DND-41 (cell line): ENCODE measurements at regions not wholly inside any gene's neighbourhood (a gene's known extent, or its start where the extent isn't known, plus 50 kb on each side); places are given as distances from the start of the nearest gene placed in this dataset.

Experiments
- ATAC-seq: fragments of 200-7000 bp; cut with Tn5 transposase; 3 replicates; pipeline ENCODE4 v1.9.1; 2021; ENCODE audit warnings: low read depth; ENCODE audit not compliant: insufficient read depth
- DNase-seq: peaks from one replicate; pipeline ENCODE4 v3.0.0-alpha.2; 2020
- H2AFZ ChIP-seq: 2 replicates; pipeline ENCODE4 v1.6.0; 2012; ENCODE audit warnings: low read depth, low read length
- H3K27ac ChIP-seq: 2 replicates; pipeline ENCODE4 v1.5.1; 2012; ENCODE audit warnings: low read length, inconsistent platforms
- H3K27me3 ChIP-seq: fragments of 200-600 bp; sonication (generic); 2 replicates; pipeline ENCODE4 v1.6.0; 2012; ENCODE audit warnings: low read length, mild to moderate bottlenecking, inconsistent platforms; ENCODE audit not compliant: insufficient read depth, poor library complexity
- H3K36me3 ChIP-seq: 2 replicates; pipeline ENCODE4 v1.5.1; 2012; ENCODE audit warnings: low read length, inconsistent platforms; ENCODE audit not compliant: insufficient read depth
- H3K4me1 ChIP-seq: 2 replicates; pipeline ENCODE4 v1.5.1; 2012; ENCODE audit warnings: mild to moderate bottlenecking, low read length; ENCODE audit not compliant: insufficient read depth
- H3K4me2 ChIP-seq: 2 replicates; pipeline ENCODE4 v1.6.0; 2012; ENCODE audit warnings: mild to moderate bottlenecking, moderate library complexity, low read length, inconsistent platforms; ENCODE audit not compliant: insufficient read depth
- H3K4me3 ChIP-seq, 2 experiments: fragments of 200-600 bp in 1 of 2; shearing (Covaris generic) in 1 of 2; 2 replicates each; pipeline ENCODE4 v1.5.1; 2012 to 2016; ENCODE audit warnings: inconsistent platforms in 2 of 2, low read length in 2 of 2, mild to moderate bottlenecking in 2 of 2, low read depth in 1 of 2, moderate library complexity in 1 of 2
- H3K79me2 ChIP-seq: 2 replicates; pipeline ENCODE4 v1.6.0; 2012; ENCODE audit warnings: low read length, inconsistent platforms; ENCODE audit not compliant: insufficient read depth
- H3K9ac ChIP-seq: 2 replicates; pipeline ENCODE4 v1.6.0; 2012; ENCODE audit warnings: low read depth, mild to moderate bottlenecking, inconsistent platforms, low read length, moderate library complexity
- H3K9me3 ChIP-seq: 2 replicates; pipeline ENCODE4 v1.5.1; 2012; ENCODE audit warnings: low read length, moderate library complexity, mild to moderate bottlenecking, inconsistent platforms; ENCODE audit not compliant: insufficient read depth, severe bottlenecking
- H4K20me1 ChIP-seq: 2 replicates; pipeline ENCODE4 v1.6.0; 2012; ENCODE audit warnings: low read length; ENCODE audit not compliant: insufficient read depth
- EZH2 ChIP-seq: IDR thresholded peaks from 3 replicates; pipeline ENCODE4 v1.6.1; 2012; ENCODE audit warnings: borderline replicate concordance, low read depth, mild to moderate bottlenecking, moderate library complexity, low read length, inconsistent platforms; ENCODE audit not compliant: severe bottlenecking
- TF ChIP-seq, protein P1 (sequence below): IDR thresholded peaks from 2 replicates; pipeline ENCODE4 v1.5.1; 2012; ENCODE audit warnings: borderline replicate concordance, low read length, moderate library complexity, mild to moderate bottlenecking; ENCODE audit not compliant: poor library complexity, severe bottlenecking; ENCODE audit errors: extremely low read depth

DNA sequence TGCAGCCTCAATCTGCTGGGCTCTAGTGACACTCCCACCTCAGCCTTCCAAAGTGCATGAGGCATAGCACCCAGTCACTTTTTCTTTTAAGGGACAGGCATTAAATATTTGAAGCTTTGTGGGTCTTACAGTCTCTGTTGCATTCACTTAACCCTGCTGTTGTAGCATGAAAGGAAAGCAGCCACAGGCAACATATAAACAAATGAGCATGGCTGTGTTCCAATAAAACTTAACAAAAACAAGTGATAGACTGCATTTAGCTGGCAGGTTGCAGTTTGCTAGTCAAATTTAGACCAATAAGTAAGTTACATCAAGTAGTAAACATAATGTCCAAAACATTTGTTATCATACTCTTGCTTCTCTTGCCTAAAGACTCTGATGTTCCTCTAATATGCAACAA, 297.3 kb upstream of the MMADHC start:
- no peak overlapping the region for H3K9ac ChIP-seq
- no peaks in the 10 kb centered on the region for H3K9me3 ChIP-seq
- H3K4me3 ChIP-seq = no peak overlapping the region
- DNase-seq (no peak), ATAC-seq (no peak)
- no peak overlapping the region for H2AFZ ChIP-seq
- no peaks in the 10 kb centered on the region for H3K79me2 ChIP-seq
- H3K4me2 ChIP-seq = no peak overlapping the region
- no peaks in the 10 kb centered on the region for H3K36me3 ChIP-seq
- no peaks in the 10 kb centered on the region for H3K4me1 ChIP-seq
- no peak overlapping the region for H3K27ac ChIP-seq
- TF ChIP-seq, protein P1, sequence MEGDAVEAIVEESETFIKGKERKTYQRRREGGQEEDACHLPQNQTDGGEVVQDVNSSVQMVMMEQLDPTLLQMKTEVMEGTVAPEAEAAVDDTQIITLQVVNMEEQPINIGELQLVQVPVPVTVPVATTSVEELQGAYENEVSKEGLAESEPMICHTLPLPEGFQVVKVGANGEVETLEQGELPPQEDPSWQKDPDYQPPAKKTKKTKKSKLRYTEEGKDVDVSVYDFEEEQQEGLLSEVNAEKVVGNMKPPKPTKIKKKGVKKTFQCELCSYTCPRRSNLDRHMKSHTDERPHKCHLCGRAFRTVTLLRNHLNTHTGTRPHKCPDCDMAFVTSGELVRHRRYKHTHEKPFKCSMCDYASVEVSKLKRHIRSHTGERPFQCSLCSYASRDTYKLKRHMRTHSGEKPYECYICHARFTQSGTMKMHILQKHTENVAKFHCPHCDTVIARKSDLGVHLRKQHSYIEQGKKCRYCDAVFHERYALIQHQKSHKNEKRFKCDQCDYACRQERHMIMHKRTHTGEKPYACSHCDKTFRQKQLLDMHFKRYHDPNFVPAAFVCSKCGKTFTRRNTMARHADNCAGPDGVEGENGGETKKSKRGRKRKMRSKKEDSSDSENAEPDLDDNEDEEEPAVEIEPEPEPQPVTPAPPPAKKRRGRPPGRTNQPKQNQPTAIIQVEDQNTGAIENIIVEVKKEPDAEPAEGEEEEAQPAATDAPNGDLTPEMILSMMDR = no peak
- no peak for TF ChIP-seq EZH2
- H4K20me1 ChIP-seq = no peaks in the 10 kb centered on the region
- H3K27me3 ChIP-seq = peaks cover 10% of the 10 kb centered on the region

DNA sequence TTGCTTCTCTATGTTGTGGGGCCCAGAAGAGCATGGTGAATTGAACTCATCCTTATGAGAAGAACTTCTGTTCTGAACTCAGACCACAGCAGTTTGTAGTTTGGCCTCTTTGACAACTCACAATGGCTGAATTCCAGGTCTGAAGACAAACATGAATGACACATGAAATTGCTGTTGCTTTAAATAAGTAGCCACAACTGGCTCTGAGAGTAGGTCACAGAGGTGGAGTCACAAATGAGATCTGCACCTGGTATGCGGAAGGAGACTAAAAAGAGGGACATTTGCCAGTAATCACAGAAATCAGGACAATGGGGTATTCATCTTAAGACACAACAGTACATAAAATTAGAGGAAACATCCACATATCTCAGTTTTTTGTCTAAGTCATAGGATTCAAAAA, 290.3 kb upstream of the MMADHC start:
- no peak overlapping the region for H2AFZ ChIP-seq
- no peaks in the 10 kb centered on the region for H3K79me2 ChIP-seq
- no peaks in the 10 kb centered on the region for H3K27me3 ChIP-seq
- H3K4me3 ChIP-seq = no peak overlapping the region
- TF ChIP-seq EZH2 = no peak
- TF ChIP-seq, protein P1 = no peak
- no peaks in the 10 kb centered on the region for H4K20me1 ChIP-seq
- no peaks in the 10 kb centered on the region for H3K4me1 ChIP-seq
- no peak overlapping the region for H3K4me2 ChIP-seq
- no peaks in the 10 kb centered on the region for H3K9me3 ChIP-seq
- H3K9ac ChIP-seq = no peak overlapping the region
- H3K27ac ChIP-seq = no peak overlapping the region
- no peak for DNase-seq
- ATAC-seq = no peak
- H3K36me3 ChIP-seq = no peaks in the 10 kb centered on the region

DNA sequence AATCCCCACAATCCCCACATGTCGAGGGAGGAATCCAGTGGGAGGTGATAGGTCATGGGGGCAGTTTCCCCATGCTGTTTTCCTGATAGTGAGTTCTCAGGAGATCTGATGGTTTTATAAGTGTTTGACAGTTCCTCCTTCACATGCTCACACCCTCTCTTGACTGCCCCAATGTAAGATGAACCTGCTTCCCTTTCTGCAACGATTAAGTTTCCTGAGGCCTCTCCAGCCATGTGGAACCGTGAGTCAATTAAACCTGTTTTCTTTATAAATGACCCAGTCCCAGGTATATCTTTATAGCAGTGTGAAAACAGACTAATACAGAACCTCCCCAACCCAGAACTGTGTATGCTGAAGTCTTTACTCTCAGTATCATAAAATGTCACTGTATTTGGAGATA, 289.5 kb upstream of the MMADHC start:
- Histone ChIP-seq H3K27ac (no peak overlapping the region), H3K9me3 (no peaks in the 10 kb centered on the region), H3K36me3 (no peaks in the 10 kb centered on the region), H3K9ac (no peak overlapping the region), H3K4me2 (no peak overlapping the region), H4K20me1 (no peaks in the 10 kb centered on the region), H3K27me3 (no peaks in the 10 kb centered on the region), H2AFZ (no peak overlapping the region), H3K4me3 (no peak overlapping the region), H3K79me2 (no peaks in the 10 kb centered on the region), H3K4me1 (no peaks in the 10 kb centered on the region)
- DNase-seq = no peak
- ATAC-seq = no peak
- TF ChIP-seq, protein P1 = no peak
- no peak for TF ChIP-seq EZH2

DNA sequence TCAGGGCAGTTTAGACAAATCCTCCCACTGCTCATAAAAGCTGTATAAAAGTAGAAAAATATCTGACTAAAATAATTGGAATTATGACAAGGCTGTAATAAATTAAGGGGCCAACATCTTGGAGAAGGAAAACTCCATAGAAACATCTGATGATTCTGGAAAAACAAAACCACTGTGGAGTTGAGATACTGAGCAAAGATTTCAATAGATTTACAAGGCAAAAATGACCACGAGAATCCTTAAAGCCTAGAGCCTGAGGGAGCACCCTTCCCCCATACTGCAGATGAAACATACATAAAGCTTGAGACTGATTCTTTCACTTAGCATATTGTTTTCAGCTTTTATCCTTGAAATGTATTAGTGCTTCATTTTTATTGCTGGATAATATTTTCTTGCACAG, 286.4 kb upstream of the MMADHC start:
- Histone ChIP-seq H3K79me2 (no peaks in the 10 kb centered on the region), H4K20me1 (no peaks in the 10 kb centered on the region), H2AFZ (no peak overlapping the region), H3K27ac (no peak overlapping the region), H3K27me3 (no peaks in the 10 kb centered on the region), H3K9me3 (peaks cover 5% of the 10 kb centered on the region), H3K36me3 (no peaks in the 10 kb centered on the region), H3K4me2 (no peak overlapping the region), H3K9ac (no peak overlapping the region), H3K4me1 (no peaks in the 10 kb centered on the region), H3K4me3 (no peak overlapping the region)
- no peak for DNase-seq
- ATAC-seq = no peak
- no peak for TF ChIP-seq EZH2
- TF ChIP-seq, protein P1 = no peak
